KOPT-K1 (cell line): ENCODE measurements at regions not wholly inside any gene's neighbourhood (a gene's known extent, or its start where the extent isn't known, plus 50 kb on each side); places are given as distances from the start of the nearest gene placed in this dataset.
"Not testable (repeated sequence)": the region's sequence is repeated elsewhere in the genome, so short reads cannot be mapped to it uniquely, and the experiment has no call there.

Source experiments
- H3K27ac ChIP-seq: fragments of 200-600 bp; sonication (generic); 2 replicates; pipeline ENCODE4 v1.5.1; 2016; ENCODE audit warnings: antibody characterized with exemption, mild to moderate bottlenecking, low read depth, low read length; ENCODE audit not compliant: poor library complexity, severe bottlenecking
- H3K36me3 ChIP-seq: fragments of 200-600 bp; sonication (generic); 2 replicates; pipeline ENCODE4 v1.5.1; 2017; ENCODE audit warnings: antibody characterized with exemption, mild to moderate bottlenecking, low read length, moderate library complexity; ENCODE audit not compliant: insufficient read depth
- H3K9me3 ChIP-seq: fragments of 200-600 bp; sonication (generic); 2 replicates; pipeline ENCODE4 v1.5.1; 2017; ENCODE audit warnings: antibody characterized with exemption, low read length, mild to moderate bottlenecking; ENCODE audit not compliant: insufficient read depth, poor library complexity, severe bottlenecking

GRCh38 chr12:14032191-14032590, 50.8 kb upstream of the GRIN2B start:
- H3K36me3 ChIP-seq, H3K27ac ChIP-seq, H3K9me3 ChIP-seq: not testable (repeated sequence)

- no peaks in the 10 kb centered on the region for H3K36me3 ChIP-seq
- no peak overlapping the region for H3K27ac ChIP-seq
- no peaks in the 10 kb centered on the region for H3K9me3 ChIP-seq
These were observed 62.4 kb upstream of the GRIN2B start for GRCh38 chr12:14043776-14044175.

- no peaks in the 10 kb centered on the region for H3K36me3 ChIP-seq
- no peaks in the 10 kb centered on the region for H3K9me3 ChIP-seq
- no peak overlapping the region for H3K27ac ChIP-seq
These were observed 67.6 kb upstream of the GRIN2B start for GRCh38 chr12:14048941-14049545.

GRCh38 chr12:14057895-14058294, 76.5 kb upstream of the GRIN2B start:
- Histone ChIP-seq H3K36me3 (no peaks in the 10 kb centered on the region), H3K27ac (no peak overlapping the region), H3K9me3 (no peaks in the 10 kb centered on the region)

- Histone ChIP-seq H3K36me3 (no peaks in the 10 kb centered on the region), H3K27ac (no peak overlapping the region), H3K9me3 (no peaks in the 10 kb centered on the region)
These were observed 77.3 kb upstream of the GRIN2B start for GRCh38 chr12:14058717-14059116.

- Histone ChIP-seq H3K27ac (no peak overlapping the region), H3K36me3 (no peaks in the 10 kb centered on the region), H3K9me3 (no peaks in the 10 kb centered on the region)
These were observed 78.1 kb upstream of the GRIN2B start for GRCh38 chr12:14059548-14059947.

GRCh38 chr12:14065616-14066015, 84.2 kb upstream of the GRIN2B start:
- Histone ChIP-seq H3K27ac (no peak overlapping the region), H3K36me3 (no peaks in the 10 kb centered on the region), H3K9me3 (no peaks in the 10 kb centered on the region)

GRCh38 chr12:14066021-14066420, 84.6 kb upstream of the GRIN2B start:
- no peaks in the 10 kb centered on the region for H3K9me3 ChIP-seq
- no peak overlapping the region for H3K27ac ChIP-seq
- H3K36me3 ChIP-seq, result no peaks in the 10 kb centered on the region

- H3K36me3 ChIP-seq, result no peaks in the 10 kb centered on the region
- no peak overlapping the region for H3K27ac ChIP-seq
- no peaks in the 10 kb centered on the region for H3K9me3 ChIP-seq
These were observed 87.6 kb upstream of the GRIN2B start for GRCh38 chr12:14068961-14069360.

- H3K9me3 ChIP-seq, result no peaks in the 10 kb centered on the region
- H3K36me3 ChIP-seq, result no peaks in the 10 kb centered on the region
- no peak overlapping the region for H3K27ac ChIP-seq
These were observed 90.4 kb upstream of the GRIN2B start for GRCh38 chr12:14071833-14072232.

- H3K36me3 ChIP-seq, result no peaks in the 10 kb centered on the region
- H3K27ac ChIP-seq, result no peak overlapping the region
These were observed 91.6 kb upstream of the GRIN2B start for GRCh38 chr12:14072987-14073386.

GRCh38 chr12:14075797-14076393, 94.5 kb upstream of the GRIN2B start:
- no peak overlapping the region for H3K27ac ChIP-seq
- H3K36me3 ChIP-seq, result no peaks in the 10 kb centered on the region
- H3K9me3 ChIP-seq, result no peaks in the 10 kb centered on the region

More at GRCh38 chr12:14072987-14073386, 91.6 kb upstream of the GRIN2B start:
- no peaks in the 10 kb centered on the region for H3K9me3 ChIP-seq

- Histone ChIP-seq H3K36me3 (no peaks in the 10 kb centered on the region), H3K9me3 (no peaks in the 10 kb centered on the region), H3K27ac (no peak overlapping the region)
These were observed 95.1 kb upstream of the GRIN2B start for GRCh38 chr12:14076538-14076937.

GRCh38 chr12:14086838-14087237, 105.4 kb upstream of the GRIN2B start:
- Histone ChIP-seq H3K36me3 (no peaks in the 10 kb centered on the region), H3K9me3 (no peaks in the 10 kb centered on the region), H3K27ac (no peak overlapping the region)

GRCh38 chr12:14099994-14100393, 118.6 kb upstream of the GRIN2B start:
- Histone ChIP-seq H3K36me3 (no peaks in the 10 kb centered on the region), H3K27ac (no peak overlapping the region), H3K9me3 (no peaks in the 10 kb centered on the region)

GRCh38 chr12:14101556-14101955, 120.2 kb upstream of the GRIN2B start:
- H3K36me3 ChIP-seq, H3K27ac ChIP-seq, H3K9me3 ChIP-seq: not testable (repeated sequence)
